ENCODE measurements at regions not wholly inside any gene's neighbourhood (a gene's known extent, or its start where the extent isn't known, plus 50 kb on each side); places are given as distances from the start of the nearest gene placed in this dataset.

DNA sequence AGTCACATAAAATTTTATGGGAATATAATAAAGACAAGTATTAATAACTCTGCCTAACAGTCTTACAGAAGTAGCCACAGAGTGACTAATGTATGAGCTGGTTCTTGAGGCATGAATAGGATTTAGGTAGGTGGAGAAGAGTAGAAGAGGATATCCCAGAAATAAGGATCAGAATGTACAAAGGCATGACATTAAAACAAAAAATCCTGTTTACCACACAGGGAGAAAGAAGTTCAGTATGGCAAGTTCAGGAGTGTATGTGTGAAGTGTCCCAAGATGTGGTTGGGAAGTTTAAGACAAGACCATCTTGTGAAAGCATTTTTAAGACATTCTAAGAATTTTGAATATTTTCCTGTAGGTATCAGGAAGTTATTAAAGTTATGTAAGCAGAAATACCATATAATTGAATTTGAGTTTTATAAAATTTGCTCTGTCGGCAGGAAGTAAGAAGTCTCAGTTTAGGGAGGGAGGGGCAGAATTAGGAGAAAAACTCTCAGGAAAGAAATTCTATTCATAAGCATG is 64.7 kb upstream of the CAV2 start:
- intact Hi-C loops (cut with DNase I, micrococcal nuclease) = no loop called here
- ATAC-seq (no peak), DNase-seq (no peak)

DNA sequence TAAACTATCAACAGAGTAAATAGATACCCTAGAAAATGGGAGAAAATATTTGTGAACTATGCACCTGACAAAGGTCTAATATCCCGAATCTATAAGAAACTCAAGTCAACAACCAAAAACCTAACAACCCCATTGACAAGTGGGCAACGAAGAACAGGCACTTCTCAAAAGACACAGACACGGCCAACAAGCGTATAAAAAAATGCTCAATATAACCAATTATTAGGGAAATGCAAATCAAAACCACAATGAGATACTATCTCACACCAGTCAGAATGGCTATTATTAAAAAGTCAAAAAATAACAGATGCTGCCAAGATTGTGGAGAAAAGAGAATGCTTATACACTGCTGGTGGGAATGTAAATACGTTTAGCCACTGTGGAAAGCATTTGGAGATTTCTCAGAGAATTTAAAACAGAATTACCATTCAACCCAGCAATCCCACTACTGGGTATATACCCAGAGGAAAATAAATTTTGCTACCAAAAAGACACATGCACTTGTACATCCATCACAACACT is 63.2 kb upstream of the CAV2 start:
- intact Hi-C loops (cut with DNase I, micrococcal nuclease) = no loop called here
- DNase-seq (no peak), ATAC-seq (no peak)

DNA sequence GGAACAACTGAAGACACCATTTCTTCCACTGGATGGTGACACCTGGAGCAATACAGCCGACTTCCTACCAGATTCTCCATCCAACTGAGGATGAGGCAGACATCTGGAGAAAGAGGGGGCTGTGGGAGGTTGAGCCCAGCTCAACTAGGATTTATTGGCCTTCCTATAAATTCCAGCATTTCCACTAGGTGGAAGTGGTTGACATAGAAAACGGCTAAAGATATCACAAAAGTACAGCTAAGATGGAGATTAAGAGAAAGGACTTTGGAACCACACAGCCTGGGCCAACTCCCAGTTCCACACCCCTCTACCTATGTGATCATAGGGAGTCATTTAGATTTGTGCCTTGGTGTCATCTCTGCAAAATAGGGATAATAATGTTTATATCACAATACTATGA is 61.3 kb upstream of the CAV2 start:
- DNase-seq (peak; percentile 13 to 41), ATAC-seq (peak; percentile 99)
- intact Hi-C loops (cut with DNase I, micrococcal nuclease) = no loop called here

DNA sequence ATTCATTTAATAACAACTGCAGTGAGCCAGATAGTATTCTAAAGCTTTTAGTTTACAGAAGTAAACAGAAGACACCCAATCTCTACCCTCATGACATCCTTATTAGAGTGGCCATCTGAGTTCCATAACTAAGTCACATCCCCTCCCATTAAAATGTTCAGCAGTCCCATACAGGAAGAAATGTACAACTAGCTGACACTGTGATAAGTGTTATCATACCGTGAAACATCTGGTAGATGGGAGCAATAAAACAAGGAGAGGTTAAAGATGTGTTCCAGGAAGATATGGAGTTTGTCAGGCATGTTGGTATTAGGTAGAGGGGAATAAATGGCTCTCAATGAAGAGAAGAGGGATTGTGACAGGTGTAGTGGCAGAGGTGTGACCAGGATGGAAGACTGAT is 60.5 kb upstream of the CAV2 start:
- intact Hi-C loops (cut with DNase I, micrococcal nuclease) = no loop called here
- ATAC-seq (peak; percentile 71), DNase-seq (no peak)

DNA sequence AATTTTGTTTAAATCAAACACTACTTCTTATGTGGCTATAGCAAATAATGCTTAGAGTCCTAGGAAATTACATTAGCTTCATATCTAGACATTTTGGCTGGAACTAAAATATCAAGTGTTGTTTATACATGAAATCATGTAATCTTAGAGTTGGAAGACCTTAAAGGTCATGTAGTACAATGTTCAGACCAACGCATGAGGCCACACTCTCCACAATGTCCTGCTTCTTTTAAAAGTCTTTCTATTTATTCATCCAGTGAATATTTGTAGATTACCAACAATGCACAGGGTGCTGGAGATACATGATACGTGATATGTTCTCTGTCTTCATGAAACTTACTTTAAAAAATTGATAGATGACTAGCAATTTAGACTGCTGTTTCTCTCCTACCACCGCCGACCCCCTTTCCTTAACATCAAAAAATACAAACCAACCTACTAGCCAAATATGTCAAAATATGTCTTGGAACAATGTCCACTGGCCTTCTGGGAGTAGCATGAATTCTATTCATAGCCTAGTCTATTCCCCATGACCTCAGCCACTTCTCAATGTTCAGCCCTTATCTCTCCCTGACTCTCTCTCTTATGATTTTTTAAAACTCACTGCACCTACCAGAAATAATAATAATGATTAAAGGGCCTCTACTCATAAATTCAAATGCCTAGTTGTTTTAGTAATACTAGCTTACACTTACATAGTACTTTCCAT is 59.5 kb upstream of the CAV2 start:
- no peak for DNase-seq
- ATAC-seq = no peak
- intact Hi-C loops (cut with DNase I, micrococcal nuclease) = no loop called here

DNA sequence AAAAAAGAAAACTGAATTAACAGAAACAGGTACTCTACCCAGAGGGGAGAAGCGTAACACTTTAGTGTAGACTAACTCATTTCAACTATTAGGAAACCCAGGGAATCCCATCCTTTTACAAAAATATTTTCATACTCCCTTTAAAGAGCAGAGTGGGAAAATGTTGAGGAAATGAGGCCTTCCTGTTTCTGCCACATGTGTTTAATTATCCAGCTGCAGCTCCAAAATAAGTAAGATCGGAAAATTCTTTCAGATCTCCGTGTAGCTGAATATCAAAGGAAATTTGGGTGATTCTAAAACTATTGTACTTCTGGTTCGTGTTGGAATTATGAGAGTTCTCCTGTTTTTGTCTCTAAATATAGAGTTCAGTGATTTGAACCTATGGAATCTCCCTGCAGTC is 58.0 kb upstream of the CAV2 start:
- DNase-seq (no peak), ATAC-seq (no peak)
- intact Hi-C loops (cut with DNase I, micrococcal nuclease) = no loop called here

DNA sequence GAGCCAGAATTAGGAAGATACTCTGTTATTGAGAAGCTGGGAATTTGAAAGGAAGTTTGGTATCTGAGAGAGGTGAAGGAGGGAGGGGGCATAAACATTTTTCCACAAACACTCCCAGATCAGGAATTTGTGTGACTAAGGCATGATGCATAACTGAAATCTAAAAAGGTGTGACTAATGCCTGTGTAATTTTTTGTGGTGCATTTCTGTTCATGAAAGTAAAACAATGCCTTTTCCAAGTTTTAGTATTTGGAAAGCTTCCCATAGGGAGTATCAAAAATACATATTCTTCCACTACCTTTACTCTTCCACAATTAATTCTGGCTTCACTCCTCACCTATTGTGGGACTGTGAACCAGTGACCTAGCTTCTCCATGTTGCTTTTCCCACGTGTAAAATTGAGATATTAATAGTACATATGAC is 56.4 kb upstream of the CAV2 start:
- DNase-seq (no peak), ATAC-seq (no peak)
- intact Hi-C loops (cut with DNase I, micrococcal nuclease) = no loop called here

DNA sequence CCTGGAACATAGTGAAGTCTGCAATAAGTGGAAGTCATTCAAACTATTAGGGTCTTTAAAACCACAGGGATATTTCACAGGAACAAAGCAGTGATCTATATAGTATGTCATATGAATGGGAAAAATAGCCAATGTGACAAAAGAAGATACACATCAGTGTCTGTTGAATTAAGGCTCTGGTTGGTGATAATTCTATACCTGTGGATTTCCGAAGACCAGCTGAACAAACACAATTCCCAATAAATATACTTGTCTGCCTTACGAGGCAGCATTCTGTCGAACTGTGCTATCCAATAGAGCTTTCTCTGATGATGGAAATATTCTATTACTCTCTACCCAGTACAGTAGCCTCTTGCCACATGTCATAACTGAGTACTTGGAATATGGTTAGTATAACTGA is 55.9 kb upstream of the CAV2 start:
- DNase-seq (no peak), ATAC-seq (no peak)
- intact Hi-C loops (cut with DNase I, micrococcal nuclease) = no loop called here

DNA sequence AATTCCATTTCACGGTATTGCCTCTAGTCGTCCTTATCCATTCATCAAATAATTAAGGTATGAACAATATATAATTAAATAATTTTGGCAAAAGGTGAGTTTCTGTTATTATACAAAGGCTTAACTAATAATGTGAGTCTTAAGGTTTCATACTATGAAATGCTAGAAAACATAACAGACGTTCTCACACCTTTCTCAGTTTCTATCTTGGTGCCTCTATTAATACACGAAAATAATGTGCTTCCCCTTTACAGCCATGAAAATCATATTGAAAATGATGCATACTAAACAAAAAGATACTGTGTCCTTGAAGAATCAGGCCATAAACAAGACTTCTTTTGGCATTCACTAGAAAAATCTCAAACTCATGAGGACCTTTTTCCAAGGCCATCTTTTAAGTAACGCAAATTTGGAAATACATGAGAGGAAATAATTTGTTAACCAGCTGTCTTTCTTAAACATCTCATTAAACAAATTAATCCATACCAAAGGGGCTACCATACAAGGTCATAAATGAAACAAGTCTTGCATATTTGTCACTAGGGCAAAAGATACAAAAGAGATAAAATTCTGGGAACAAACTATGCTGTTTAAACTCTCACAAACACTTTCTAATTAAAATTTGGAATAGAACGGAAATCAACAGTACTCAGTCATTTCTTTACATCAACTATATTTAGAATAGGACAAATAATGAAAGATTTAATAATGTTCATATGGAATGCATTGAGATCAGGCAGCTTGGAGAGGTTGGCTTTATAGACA is 53.9 kb upstream of the CAV2 start:
- DNase-seq (no peak), ATAC-seq (no peak)
- intact Hi-C loops (cut with DNase I, micrococcal nuclease) = no loop called here

DNA sequence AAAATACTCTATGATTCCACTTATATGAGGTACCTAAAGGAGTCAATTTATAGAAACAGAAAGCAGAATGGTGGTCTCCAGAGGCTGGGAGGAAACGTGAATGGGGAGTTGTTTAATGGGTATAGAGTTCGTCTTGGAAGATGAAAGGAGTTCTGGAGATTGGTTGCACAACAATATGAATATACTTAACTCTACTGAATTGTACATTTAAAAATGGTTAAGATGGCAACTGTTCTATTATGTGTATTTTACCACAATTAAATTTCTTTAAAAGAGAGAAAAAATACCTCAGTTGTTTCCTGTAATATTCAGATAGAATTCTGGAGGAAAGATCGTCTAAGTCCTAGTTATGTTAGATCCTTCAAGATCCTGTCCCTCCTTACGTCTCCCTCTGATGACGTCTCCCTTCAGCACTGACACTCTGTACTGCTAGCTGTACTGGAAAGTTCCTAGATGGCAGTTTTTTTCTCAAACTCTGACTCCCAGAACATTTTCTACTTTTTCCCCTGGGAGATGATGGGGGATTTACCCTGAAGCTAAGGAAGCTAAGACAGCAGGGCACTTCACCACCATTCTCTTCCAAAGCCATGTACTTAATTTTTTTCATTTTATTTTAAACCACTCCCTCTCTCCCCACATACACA is 53.2 kb upstream of the CAV2 start:
- no peak for DNase-seq
- ATAC-seq = no peak
- intact Hi-C loops (cut with DNase I, micrococcal nuclease) = no loop called here

DNA sequence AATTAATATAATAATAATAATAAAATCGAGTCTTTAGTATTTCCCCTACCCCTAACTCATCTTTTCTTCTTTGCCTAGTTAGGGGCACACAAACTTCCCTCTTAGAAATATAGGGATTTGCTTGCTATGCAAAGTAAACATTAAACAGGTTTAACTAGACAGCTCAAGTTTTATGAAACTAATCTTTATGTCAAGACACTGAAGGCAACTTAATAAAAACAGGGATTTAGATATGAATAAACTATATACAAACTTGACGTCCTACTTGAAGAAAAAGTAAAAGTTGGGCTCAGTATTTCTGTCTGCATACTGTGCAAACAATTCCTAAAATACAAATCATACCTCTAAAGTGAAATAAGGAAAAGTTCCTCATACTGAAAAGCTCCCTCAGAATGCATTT is 52.1 kb upstream of the CAV2 start:
- DNase-seq (no peak), ATAC-seq (no peak)
- intact Hi-C loops (cut with DNase I, micrococcal nuclease) = no loop called here

DNA sequence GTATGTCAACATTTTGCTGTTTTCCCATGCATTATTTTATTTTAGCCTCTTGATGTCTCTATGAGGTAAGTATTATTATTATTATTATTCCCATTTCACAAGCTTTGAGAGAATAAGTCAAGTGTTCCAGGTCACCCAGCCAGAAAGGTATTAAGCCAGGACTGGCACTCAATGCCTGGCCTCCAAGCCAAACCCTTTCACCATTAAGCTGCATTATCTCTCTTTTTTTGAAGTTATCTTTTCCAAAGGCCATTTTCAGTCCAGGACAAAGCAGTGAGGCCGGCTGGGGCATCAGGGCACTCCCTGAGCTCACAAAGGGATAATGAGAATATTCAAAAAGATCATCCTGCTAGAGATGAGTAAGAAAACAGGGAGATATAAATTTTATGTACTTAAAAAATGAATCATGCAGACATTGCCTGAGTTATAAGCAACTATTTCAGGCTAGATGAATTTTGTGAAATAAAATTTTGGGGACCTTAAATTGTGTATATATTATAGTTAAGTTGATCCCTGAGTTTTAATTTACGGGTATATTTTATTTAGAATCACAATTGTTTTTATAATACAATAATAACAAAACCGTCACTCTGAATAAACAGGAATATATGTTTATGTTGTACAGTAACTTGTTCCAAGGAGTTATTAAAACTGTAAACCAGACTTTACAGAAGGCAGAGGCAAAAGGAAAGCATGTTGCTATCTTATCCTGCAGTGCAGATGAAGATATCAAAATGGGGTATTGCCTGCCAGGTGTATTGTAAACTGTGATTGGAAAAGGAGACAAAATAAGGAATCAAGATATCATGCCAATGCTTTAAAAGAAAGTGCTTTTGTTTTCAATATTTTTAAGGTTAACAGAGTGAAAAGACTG is 51.3 kb upstream of the CAV2 start:
- ATAC-seq = no peak
- no peak for DNase-seq
- intact Hi-C loops (cut with DNase I, micrococcal nuclease) = no loop called here

DNA sequence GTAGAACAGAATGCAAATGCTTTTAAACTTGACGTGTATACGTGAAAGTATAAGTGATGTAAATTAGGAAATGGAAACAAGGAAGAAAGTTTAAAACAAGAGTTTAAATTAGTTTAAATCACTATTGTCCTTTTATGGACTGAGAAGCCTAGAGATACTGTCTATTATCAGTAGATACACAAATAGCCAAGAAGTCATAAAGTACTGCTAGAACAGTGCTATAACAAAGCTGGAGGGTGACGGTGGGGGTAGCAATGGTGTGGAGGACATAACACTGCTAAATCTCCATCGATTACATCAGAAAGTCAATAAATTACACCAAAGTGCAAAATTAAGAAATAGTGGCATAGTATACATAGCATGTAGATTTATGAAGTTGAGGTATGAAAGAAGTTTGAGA is 50.1 kb upstream of the CAV2 start:
- intact Hi-C loops (cut with DNase I, micrococcal nuclease) = no loop called here
- no peak for ATAC-seq

More for the DNA sequence above, 50.1 kb upstream of the CAV2 start:
- no peak for DNase-seq
